HS-27A (cell line): ENCODE measurements at regions not wholly inside any gene's neighbourhood (a gene's known extent, or its start where the extent isn't known, plus 50 kb on each side); places are given as distances from the start of the nearest gene placed in this dataset.

Experiments used
- DNase-seq: peaks from one replicate; pipeline ENCODE4 v3.0.0-alpha.2; 2012; ENCODE audit warnings: low read depth, missing footprints

DNA sequence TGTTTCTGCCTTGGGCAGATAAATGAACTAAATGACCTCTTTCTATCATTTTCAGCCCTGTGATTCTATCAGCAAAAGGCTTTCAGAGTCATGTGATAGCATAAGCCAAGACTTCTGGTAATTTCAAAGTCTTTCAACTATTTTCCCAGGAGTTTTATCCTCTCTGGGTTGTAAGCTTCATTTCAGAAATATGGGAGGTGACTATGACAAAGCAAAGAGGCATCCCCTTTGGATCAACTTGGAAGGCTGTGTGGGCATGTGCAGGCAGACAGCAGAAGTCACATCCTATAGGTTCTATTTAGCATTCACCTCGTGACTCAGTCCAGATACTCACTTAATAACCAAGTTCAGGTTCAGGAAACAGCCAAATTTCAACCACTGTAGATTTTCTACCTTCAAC is 149.0 kb upstream of the FST start:
- peak; percentile 47 for DNase-seq

DNA sequence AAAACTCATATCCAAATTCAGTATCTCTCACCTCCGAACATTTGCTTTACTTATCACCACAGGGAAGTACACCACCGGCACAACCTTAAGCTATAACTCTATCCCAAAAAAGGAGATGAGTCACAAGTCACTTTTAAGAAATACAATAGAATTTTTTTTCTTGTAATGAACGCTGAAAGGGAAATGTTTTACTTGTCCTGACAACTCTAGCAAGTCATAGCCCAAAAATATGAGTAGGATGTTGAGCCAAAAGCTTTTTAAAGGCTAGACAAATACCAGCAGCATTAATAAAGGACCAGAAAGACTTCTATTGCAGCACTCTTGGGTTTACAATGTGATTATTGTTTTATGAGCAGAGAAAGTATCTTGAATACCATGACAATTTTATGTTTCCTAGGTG is 147.3 kb upstream of the FST start:
- no peak for DNase-seq

DNA sequence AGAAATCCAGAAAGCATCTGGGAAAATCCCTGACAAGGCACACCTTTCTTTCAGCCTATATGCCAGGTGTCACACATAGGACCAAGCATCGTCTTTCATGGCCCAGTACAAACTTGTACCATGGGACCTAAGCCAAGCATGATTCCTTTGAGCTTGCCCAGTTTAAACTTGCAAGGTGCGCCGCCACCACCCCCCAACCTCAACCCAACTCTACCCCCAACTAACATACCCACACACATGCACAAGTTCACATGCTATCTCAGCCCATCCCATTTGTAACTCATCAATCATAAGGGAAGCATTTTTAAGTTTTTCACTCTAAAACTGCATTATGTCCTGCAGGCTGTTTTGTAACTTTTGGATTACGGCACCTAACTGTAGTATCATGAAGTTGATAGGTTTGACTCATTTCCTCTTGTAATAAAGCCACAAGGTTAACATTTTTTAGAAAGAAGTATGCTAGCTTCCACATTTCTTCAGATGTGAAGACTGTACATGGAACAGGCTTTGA is 145.9 kb upstream of the FST start:
- no peak for DNase-seq

DNA sequence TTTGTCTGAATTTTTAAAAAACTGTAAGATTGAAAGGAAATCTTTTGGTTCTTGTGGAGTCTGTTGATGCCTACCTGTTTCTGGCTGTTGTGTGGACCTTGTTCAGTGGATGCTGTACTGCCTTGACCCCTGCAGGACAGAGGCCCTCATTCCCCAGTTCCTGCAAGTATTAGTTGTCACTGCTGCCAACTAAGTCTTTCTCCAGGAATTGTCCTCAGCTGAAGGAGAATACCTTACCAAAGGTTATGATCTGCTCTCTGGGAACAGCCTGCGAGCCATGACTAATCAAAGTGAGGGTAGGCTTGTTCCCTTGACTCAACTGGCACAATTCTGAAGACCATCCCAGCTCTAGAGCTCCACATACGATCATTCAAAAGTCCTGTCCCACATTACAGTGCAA is 145.3 kb upstream of the FST start:
- no peak for DNase-seq

DNA sequence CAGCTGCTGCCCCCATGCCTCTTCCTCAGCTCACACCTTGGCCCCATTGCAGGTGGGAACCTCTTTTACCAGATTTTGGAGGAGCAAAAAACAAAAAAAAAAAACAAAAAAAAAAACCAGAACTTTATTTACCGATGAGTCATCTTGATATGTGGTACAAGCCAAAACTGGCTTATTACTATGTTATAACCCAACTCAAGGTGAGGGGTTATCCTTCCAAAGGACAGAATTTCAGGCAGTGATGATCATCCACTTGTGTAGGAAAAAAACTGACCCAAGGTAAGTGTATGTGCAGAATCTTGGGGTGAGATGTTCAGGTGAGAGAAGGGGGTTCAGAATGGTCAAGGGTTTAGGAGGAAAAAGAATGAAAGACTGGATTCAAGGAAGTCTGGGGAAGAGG is 142.6 kb upstream of the FST start:
- no peak for DNase-seq

DNA sequence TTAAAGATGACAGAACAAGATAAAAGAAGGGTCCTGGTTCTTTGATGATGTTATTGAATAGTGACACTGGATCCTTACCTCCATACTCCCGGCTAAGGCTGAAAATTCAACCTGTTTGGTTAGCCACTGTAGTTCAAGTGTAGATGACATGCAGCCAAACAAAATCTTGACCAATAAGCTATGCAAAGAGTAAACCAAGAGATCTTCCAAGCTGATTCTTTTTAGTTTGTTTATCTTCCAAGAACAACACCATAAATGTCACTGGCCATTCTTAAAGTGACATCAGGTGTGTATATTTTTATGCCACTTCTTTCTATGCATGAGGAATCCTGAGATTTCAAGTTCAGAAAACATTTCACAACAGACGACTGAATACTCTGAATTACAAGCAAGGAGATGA is 141.5 kb upstream of the FST start:
- no peak for DNase-seq

DNA sequence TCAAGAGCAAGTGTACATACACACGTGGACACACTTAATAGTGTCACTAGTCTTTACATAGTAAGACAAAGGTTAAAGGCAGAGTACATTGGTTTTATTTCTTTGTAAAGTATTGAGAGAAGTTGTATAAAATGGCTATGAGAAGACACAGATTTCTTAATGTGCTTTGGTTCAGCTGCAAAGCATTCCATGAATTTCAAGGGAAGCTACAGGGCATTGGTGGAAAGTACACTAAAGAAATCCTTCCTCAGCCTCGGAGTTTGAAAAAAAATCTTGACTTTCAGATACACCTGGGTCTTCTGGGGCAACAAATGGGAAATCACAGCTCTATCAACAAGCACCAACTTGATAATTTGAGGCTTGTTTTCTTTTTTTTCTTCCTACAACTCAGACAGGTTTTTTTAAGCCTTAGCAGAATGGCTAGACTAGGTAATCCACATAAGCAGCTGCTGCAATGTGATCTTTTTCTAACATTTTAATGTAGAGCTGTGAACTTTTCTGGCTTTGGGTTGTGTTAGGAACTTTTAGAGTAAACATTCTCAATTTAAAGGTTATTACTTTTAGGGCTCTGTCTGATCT is 140.4 kb upstream of the FST start:
- no peak for DNase-seq

DNA sequence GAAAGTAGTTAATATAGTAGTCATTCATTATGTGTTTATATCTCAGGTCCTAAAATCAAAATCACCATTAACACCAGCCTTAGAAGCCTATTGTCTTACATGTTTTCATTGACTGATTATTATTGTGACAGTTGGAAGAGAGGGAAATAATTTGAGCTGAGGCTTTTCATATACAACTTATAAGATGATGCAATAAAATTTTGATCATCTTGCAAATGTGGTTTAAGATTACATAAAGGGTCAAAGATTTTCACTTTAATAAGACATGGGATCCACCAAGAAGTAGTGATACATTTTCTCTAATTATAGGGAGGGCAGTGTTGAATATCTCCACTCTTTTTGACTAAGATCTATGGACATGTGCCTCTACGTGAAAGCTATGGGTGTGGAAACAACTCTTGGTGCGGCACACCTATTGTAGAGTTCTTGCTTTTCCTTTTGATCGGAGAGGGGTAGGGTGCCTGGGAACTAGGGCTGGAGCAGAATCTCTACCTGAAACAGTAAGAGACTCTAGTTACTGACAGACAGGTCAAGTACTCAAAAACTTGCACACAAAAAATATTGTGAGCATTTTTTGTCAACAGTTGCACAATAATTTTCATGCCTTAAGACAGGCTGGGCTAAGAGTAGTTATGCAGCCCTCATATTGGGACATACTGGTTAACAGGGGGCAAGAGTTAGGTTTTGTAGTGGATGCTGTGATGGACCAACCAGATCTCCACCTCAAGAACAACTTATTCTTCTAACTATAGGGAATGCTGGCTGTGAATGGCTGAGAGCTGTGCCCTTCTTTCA is 139.3 kb upstream of the FST start:
- DNase-seq, result no peak

DNA sequence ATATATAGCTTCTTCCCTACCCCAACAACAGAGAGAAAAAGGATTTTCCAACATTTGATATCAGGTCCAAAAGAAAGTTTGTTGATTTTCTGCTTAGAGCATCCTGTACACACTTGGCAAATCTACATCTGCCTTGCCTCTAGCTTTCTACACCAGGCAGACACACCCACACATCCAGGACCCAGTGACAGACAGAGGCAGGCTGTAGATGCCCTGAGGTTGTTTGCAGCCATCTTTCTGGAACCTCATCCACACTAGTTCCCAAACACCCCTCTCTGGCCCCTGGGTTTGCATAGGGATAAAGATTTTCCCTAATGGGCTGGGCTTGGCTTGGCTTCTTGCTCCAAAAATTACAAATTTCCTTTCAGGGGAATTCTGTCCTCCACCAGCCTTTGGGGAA is 138.2 kb upstream of the FST start:
- no peak for DNase-seq

DNA sequence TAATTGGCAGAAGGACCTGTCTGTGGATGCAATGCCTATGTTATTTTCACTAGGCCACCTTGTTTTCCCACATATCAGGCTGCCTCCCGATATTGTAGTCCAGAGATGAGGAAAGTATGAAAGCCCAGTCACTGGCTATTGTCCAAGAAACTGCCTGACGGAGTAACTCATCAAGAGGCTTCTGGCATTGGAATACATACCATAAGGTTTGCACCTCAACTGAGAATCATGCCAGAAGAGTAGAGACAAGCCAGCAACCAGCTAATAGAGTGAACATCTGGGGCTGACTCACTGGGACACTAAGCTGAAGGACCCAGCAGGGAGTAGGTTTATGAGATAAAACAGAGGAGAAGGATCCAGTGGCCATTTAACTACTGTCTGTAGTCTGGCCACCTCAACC is 137.2 kb upstream of the FST start:
- peak; percentile 78 for DNase-seq

DNA sequence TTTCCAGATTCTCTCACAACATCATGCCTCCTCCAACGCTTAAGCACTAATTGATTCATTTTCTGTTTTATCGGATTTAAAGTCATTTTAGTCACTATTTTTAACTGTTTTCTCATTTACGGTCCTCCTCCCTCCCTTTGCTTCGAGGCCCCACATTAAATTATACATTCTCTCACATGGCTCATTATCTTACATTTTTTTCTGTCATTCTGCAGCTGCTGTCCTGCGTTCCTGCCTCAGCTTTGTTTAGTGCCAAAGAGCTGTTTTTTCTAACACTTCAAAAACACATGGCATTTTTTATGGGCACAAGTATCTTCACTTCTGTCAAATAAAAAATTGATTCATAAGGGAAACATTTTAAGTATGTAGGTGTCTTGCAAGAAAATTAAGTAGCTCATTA is 130.1 kb upstream of the FST start:
- DNase-seq, result no peak

DNA sequence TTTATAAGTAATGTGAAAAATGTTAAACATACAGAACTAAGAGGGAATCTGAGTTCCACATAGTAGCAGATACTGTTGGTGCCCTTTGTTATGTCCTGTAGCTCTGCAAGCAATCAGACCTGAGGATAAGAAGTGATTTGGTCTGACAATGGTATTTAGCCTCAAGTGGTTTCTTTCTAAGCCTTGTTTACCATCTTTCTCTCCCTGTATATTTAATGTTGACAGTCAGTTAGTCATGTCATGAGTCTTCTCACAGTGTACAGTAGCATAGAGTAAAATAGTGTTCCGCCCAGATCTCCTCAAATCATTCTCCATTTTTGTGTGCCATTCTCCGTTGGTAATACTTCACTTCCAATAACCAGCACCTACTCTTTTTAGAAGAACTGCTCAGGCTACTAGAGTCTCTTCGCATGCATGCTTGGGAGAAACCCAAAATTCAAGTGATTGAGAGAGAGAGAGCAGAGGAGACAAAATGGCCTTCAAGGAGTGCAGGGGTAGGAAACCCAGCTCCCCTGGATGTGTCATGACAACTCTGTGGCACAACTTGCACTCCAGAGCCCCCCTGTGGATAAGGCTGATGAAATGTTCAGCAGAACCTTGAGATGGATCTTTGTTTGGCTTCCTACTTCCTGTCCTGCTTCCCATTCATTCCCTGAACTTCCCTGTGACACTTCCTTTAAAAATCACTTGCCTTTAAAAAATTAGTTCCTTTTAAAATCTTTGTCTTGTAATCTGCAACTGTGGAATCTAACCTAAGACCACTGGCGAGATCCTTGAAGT is 129.2 kb upstream of the FST start:
- no peak for DNase-seq

DNA sequence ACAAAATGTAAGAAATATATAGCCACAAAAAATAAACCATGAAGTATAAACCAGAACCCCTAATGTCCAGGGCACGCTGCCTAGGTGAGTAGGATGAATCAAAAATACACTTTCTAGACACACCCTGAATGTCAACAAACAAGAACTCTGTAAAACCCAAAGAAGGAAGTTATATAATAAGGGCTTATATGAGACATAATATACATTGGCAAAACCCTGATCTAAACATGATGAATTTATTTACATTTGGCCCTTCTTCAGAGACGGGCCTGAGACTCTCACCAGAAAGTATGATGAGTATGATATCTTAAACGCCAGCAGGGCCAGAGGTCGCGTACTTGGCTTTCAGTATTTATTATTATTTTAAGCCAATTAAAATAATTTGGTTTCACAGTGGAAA is 125.1 kb upstream of the FST start:
- DNase-seq, result no peak

DNA sequence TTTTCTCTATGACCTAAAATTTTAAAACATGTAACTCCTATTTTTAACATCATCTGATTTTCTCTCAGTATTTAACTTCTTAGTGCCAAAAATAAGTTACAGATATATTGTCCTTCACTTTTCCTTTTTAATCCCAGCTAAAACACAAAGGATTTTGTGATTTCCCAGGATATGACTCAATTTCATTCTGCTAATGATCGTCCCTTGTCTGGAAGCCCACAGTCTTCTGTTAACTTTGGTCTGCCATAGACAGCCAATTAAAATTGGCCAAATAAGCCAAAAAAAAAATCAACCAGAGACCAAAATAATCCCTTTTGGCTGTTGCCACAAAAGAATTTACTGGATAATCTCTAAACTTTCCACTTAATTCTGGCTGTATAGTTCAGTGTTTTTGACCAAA is 124.5 kb upstream of the FST start:
- DNase-seq, result no peak

DNA sequence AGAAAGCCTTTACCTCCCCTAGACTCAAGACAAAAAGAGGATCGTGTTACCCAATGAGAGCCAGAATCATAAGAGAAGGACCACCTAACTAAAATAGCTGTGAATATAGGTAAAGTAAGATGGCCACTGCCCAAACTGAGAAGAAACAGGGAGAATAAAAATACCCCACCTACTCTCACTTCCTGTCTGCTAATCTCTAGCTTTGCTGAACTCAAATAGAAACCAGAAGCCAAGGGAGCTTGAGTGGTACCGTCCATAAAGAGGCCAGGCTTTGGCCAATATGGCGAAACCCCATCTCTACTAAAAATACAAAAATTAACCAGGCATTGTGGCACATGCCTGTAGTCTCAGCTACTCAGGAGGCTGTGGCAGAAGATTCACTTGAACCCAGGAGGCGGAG is 123.0 kb upstream of the FST start:
- DNase-seq, result no peak

DNA sequence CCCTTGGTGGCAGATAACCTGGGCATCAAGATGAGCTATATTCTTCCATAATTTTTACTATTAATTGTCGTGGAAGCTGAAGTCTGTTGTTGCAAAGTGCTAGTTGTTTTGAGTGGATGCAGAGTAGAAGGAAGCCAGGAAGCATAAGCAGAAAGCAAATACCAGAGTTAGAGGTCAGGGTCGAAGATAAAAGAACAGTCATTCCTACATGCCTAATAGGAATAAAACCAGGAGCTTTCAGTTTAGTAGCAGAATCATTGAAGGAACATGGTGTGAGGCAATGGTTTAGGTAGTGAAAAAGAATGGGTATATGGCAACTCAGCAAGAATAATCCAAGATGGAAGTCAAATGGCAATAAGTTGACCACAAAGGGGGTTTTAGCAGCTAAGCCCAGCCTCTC is 121.6 kb upstream of the FST start:
- no peak for DNase-seq

DNA sequence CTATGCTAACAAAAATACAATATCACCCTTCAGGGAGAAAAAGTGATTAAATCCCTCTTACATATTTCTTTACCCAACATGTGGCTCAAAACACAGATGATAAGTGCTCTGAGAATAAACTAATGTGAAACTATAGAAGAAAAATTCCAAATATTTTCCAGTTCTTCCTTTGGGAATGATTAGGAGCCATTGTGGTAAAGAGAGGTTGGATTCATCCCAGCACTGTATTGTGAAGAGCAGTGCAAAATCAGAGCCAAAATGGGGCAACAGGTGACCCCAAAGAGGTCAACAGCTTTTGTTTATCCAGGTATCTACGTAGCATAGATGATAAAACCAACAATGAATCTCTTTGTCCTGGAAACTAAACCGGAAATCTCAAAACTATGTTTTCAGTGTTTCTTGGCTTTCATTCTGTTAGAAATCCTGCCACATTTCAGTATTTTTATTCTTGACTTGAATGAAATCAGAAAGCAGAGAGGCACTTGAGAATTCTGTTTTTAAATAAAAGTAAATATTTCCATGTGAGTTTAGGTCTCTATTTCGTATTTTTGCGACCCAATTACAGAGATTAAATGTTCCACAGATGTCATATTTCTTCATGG is 120.4 kb upstream of the FST start:
- no peak for DNase-seq

DNA sequence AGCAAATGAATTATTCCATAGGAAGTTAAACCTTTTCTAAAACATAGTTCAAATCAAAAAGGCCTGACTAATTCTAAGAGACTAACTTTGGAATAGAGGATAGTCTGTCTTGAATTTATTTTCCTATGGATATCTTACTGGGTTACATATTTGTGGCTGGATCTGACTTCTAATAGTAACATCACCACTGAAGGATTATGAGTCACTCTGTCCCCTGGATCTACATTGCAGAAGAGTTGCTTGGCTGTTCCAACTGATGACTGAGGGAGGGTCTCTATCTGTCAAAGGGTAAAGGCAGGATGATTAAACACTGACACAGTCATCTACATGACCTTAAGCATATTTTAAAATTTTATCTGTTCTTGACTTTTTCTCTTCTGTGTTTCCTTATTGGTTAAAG is 119.6 kb upstream of the FST start:
- DNase-seq, result peak; percentile 80

DNA sequence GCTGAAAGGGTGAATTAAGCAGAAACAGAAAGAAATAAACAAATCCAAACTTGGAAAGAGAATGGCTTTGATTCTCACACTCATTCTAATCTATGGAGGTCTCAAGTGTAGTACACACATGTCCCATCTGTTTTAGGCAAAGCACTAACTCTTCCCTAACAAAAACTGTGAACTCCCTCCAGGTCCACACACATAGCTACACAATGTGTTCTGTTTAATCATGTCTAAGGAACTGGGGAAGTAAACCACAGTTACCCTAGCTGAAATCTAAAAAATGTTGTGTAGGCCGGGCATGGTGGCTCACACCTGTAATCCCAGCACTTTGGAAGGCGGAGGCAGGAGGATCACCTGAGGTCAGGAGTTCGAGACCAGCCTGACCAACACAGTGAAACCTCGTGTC is 118.7 kb upstream of the FST start:
- no peak for DNase-seq

DNA sequence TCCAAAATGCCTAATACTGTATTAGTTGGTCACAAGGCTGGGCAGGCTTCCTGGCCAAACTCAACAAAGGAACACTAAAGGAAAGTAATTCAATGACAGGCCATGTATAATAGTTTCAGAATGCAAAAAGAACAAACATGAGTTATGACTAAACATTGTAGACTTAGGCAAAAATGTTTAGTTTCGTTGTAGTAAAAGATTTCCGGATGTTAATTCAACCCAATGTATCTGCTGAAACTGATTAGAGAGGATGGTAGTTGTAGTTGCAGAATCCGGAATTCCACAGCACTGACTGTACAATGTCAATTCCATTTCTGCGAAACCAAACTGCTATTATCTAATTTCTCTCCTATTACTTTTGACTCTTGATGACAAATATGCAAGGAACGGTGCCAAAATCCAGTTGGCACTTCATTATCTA is 117.9 kb upstream of the FST start:
- peak; percentile 96 for DNase-seq

DNA sequence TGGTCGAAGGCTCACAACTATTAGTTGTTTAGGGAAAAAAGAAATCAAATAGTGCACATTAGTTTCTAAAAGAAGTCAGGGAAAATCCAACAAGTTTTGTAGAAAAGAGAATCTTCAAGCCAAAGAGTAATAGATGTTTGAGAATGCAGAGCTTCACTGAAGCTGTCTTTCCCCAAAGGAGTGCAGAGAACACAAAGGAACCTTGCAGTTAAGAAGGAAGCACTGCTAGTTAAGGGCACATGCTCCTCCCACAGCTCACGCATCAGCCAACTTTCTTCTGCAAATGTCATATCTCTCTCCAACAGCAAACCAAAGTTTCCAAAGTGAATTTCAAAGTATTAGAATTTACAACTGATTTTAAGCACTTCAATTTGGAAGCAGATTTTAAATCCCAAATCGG is 116.4 kb upstream of the FST start:
- DNase-seq, result no peak

DNA sequence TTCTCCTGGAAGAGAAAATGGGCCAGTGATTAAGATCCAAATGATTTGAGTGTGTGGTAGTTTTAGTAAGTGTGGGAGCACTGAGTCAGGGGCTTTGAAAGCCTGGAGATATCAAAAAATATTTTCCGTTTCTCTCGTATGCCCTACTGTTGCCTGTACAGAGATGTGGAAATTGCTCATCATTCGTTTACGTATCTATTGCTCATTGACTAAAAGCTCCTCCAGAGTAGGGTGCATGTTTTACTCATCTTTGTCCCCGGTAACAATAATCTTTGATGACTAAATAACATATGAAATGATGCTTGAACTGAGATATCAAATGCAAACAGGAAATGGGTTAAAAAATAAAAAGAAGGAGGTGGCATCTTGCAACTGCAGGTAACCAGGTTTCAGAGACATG is 114.2 kb upstream of the FST start:
- DNase-seq, result no peak

DNA sequence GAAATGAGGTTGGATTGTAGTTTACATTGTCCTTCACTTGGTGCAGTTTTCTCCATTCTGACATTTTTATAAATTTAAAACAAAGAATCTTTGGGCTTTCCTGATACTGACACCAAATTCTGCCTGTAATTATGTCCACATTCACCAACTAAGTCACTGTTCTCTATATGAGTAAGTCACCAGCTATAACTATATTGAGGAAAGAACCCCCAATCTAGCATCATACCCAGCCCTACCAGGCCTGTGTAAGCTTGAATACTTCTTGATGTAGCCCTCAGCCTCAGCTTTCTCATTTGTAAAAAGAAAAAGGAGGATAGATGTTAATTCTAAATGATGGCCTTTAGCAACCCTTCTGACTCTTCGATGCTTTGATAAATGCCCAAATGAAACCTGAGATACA is 112.7 kb upstream of the FST start:
- no peak for DNase-seq
